SK-N-SH (cell line): ENCODE measurements at regions not wholly inside any gene's neighbourhood (a gene's known extent, or its start where the extent isn't known, plus 50 kb on each side); places are given as distances from the start of the nearest gene placed in this dataset.

ENCODE experiments used
- CHD2 ChIP-seq: fragments of 150-350 bp; IDR thresholded peaks from 2 replicates; pipeline ENCODE4 v1.6.1; 2018; ENCODE audit warnings: low read length; ENCODE audit not compliant: partially characterized antibody
- JUND ChIP-seq: IDR thresholded peaks from 2 replicates; pipeline ENCODE4 v1.4.0; 2012
- POLR2AphosphoS5 ChIP-seq: IDR thresholded peaks from 2 replicates; pipeline ENCODE4 v1.6.1; 2012; ENCODE audit warnings: low read depth, low read length
- RAD21 ChIP-seq: IDR thresholded peaks from 2 replicates; pipeline ENCODE4 v1.6.1; 2012; ENCODE audit warnings: mild to moderate bottlenecking, low read length
- TAF1 ChIP-seq: IDR thresholded peaks from 2 replicates; pipeline ENCODE4 v1.6.1; 2012; ENCODE audit warnings: low read depth, mild to moderate bottlenecking, low read length, moderate library complexity, borderline replicate concordance
- TEAD4 ChIP-seq: IDR thresholded peaks from 2 replicates; pipeline ENCODE4 v1.4.0; 2012; ENCODE audit warnings: mild to moderate bottlenecking, borderline replicate concordance; ENCODE audit not compliant: insufficient read depth
- YY1 ChIP-seq: IDR thresholded peaks from 2 replicates; pipeline ENCODE4 v1.4.0; 2012; ENCODE audit warnings: low read depth, mild to moderate bottlenecking
- TF ChIP-seq, protein P1 (sequence below): fragments of 200-600 bp; sonication (generic); IDR thresholded peaks from 2 replicates; pipeline ENCODE4 v1.6.1; 2017; ENCODE audit warnings: antibody characterized with exemption, mild to moderate bottlenecking, moderate library complexity
- TF ChIP-seq, protein P2 (sequence below): fragments of 150-350 bp; IDR thresholded peaks from 2 replicates; pipeline ENCODE4 v1.6.1; 2016; ENCODE audit warnings: mild to moderate bottlenecking, low read depth, low read length
- TF ChIP-seq, protein P3 (sequence below): IDR thresholded peaks from 2 replicates; pipeline ENCODE4 v1.6.1; 2012; ENCODE audit warnings: mild to moderate bottlenecking, low read depth, low read length, moderate library complexity
- TF ChIP-seq, protein P4 (sequence below): IDR thresholded peaks from 2 replicates; pipeline ENCODE4 v1.4.0; 2012; ENCODE audit warnings: low read depth, borderline replicate concordance

DNA sequence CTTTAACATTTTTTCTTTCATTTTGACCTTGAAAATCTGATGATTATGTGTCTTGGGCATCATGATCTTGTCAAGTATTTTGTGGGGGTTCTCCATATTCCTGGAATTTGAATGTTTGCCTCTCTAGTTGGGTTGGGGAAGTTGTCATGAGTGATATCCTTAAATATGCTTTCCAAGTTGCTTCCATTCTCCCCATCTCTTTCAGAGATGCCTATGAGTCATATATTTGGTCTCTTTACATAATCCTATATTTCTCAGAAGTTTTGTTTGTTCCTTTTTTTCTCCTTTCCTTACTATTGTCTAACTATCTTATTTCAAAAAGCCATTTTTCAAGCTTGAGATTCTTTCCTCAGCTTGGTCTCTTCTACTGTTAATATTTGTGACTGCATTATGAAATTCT, 69.0 kb upstream of the CCDC80 start:
- TF ChIP-seq TAF1 (no peak), CHD2 (no peak), JUND (no peak), POLR2AphosphoS5 (no peak), RAD21 (no peak), TEAD4 (no peak), YY1 (no peak)
- TF ChIP-seq, protein P1, sequence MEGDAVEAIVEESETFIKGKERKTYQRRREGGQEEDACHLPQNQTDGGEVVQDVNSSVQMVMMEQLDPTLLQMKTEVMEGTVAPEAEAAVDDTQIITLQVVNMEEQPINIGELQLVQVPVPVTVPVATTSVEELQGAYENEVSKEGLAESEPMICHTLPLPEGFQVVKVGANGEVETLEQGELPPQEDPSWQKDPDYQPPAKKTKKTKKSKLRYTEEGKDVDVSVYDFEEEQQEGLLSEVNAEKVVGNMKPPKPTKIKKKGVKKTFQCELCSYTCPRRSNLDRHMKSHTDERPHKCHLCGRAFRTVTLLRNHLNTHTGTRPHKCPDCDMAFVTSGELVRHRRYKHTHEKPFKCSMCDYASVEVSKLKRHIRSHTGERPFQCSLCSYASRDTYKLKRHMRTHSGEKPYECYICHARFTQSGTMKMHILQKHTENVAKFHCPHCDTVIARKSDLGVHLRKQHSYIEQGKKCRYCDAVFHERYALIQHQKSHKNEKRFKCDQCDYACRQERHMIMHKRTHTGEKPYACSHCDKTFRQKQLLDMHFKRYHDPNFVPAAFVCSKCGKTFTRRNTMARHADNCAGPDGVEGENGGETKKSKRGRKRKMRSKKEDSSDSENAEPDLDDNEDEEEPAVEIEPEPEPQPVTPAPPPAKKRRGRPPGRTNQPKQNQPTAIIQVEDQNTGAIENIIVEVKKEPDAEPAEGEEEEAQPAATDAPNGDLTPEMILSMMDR, result no peak
- TF ChIP-seq, protein P2, sequence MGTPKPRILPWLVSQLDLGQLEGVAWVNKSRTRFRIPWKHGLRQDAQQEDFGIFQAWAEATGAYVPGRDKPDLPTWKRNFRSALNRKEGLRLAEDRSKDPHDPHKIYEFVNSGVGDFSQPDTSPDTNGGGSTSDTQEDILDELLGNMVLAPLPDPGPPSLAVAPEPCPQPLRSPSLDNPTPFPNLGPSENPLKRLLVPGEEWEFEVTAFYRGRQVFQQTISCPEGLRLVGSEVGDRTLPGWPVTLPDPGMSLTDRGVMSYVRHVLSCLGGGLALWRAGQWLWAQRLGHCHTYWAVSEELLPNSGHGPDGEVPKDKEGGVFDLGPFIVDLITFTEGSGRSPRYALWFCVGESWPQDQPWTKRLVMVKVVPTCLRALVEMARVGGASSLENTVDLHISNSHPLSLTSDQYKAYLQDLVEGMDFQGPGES, result no peak
- TF ChIP-seq, protein P3, sequence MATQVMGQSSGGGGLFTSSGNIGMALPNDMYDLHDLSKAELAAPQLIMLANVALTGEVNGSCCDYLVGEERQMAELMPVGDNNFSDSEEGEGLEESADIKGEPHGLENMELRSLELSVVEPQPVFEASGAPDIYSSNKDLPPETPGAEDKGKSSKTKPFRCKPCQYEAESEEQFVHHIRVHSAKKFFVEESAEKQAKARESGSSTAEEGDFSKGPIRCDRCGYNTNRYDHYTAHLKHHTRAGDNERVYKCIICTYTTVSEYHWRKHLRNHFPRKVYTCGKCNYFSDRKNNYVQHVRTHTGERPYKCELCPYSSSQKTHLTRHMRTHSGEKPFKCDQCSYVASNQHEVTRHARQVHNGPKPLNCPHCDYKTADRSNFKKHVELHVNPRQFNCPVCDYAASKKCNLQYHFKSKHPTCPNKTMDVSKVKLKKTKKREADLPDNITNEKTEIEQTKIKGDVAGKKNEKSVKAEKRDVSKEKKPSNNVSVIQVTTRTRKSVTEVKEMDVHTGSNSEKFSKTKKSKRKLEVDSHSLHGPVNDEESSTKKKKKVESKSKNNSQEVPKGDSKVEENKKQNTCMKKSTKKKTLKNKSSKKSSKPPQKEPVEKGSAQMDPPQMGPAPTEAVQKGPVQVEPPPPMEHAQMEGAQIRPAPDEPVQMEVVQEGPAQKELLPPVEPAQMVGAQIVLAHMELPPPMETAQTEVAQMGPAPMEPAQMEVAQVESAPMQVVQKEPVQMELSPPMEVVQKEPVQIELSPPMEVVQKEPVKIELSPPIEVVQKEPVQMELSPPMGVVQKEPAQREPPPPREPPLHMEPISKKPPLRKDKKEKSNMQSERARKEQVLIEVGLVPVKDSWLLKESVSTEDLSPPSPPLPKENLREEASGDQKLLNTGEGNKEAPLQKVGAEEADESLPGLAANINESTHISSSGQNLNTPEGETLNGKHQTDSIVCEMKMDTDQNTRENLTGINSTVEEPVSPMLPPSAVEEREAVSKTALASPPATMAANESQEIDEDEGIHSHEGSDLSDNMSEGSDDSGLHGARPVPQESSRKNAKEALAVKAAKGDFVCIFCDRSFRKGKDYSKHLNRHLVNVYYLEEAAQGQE, result no peak
- TF ChIP-seq, protein P4, sequence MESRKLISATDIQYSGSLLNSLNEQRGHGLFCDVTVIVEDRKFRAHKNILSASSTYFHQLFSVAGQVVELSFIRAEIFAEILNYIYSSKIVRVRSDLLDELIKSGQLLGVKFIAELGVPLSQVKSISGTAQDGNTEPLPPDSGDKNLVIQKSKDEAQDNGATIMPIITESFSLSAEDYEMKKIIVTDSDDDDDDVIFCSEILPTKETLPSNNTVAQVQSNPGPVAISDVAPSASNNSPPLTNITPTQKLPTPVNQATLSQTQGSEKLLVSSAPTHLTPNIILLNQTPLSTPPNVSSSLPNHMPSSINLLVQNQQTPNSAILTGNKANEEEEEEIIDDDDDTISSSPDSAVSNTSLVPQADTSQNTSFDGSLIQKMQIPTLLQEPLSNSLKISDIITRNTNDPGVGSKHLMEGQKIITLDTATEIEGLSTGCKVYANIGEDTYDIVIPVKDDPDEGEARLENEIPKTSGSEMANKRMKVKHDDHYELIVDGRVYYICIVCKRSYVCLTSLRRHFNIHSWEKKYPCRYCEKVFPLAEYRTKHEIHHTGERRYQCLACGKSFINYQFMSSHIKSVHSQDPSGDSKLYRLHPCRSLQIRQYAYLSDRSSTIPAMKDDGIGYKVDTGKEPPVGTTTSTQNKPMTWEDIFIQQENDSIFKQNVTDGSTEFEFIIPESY, result no peak
